Fibroblast of lung (primary cell): ENCODE measurements at regions not wholly inside any gene's neighbourhood (a gene's known extent, or its start where the extent isn't known, plus 50 kb on each side); places are given as distances from the start of the nearest gene placed in this dataset.
"Not testable (repeated sequence)": the region's sequence is repeated elsewhere in the genome, so short reads cannot be mapped to it uniquely, and the experiment has no call there.

ENCODE experiments used
- DNase-seq, 2 donors: peaks; one replicate each; pipeline versions ENCODE4 v3.0.0 to v3.0.0-alpha.2; 2010; ENCODE audit warnings: low read depth in 2 of 2
- H2AFZ ChIP-seq: 2 replicates; pipeline ENCODE4 v1.5.1; 2012; ENCODE audit warnings: low read length, control low read depth, inconsistent platforms
- H3K27ac ChIP-seq: 2 replicates; pipeline ENCODE4 v1.5.1; 2011; ENCODE audit warnings: low read length, control low read depth; ENCODE audit not compliant: insufficient read depth
- H3K27me3 ChIP-seq: 2 replicates; pipeline ENCODE4 v1.5.1; 2011; ENCODE audit warnings: mild to moderate bottlenecking, low read length; ENCODE audit not compliant: control insufficient read depth, insufficient read depth
- H3K36me3 ChIP-seq: 2 replicates; pipeline ENCODE4 v1.5.1; 2011; ENCODE audit warnings: low read length; ENCODE audit not compliant: control insufficient read depth, insufficient read depth
- H3K4me1 ChIP-seq: 2 replicates; pipeline ENCODE4 v1.5.1; 2011; ENCODE audit warnings: low read length; ENCODE audit not compliant: control insufficient read depth, insufficient read depth; ENCODE audit errors: extremely low read depth
- H3K4me2 ChIP-seq: 2 replicates; pipeline ENCODE4 v1.5.1; 2011; ENCODE audit warnings: low read length, control low read depth; ENCODE audit not compliant: insufficient read depth; ENCODE audit errors: extremely low read depth
- H3K4me3 ChIP-seq, 4 experiments: fragments of 200-600 bp in 1 of 4; sonication (generic) in 1 of 4; replicated peaks in 1 of 4; 2 replicates each; pipeline ENCODE4 v1.5.1; 2011 to 2016; ENCODE audit warnings: low read length in 4 of 4, low read depth in 3 of 4, mild to moderate bottlenecking in 3 of 4, control low read depth in 2 of 4, inconsistent platforms in 1 of 4, mixed read lengths in 1 of 4; ENCODE audit not compliant: insufficient read depth in 1 of 4; ENCODE audit errors: control extremely low read depth in 1 of 4
- H3K79me2 ChIP-seq: 2 replicates; pipeline ENCODE4 v1.5.1; 2012; ENCODE audit warnings: mild to moderate bottlenecking, low read length, inconsistent platforms; ENCODE audit not compliant: control insufficient read depth, insufficient read depth
- H3K9ac ChIP-seq: 2 replicates; pipeline ENCODE4 v1.5.1; 2011; ENCODE audit warnings: mild to moderate bottlenecking, low read length, control low read depth; ENCODE audit not compliant: insufficient read depth
- H3K9me3 ChIP-seq: 2 replicates; pipeline ENCODE4 v1.5.1; 2012; ENCODE audit warnings: low read depth, low read length; ENCODE audit not compliant: control insufficient read depth, insufficient read depth
- H4K20me1 ChIP-seq: 2 replicates; pipeline ENCODE4 v1.5.1; 2011; ENCODE audit warnings: low read length; ENCODE audit not compliant: control insufficient read depth, insufficient read depth; ENCODE audit errors: extremely low read depth
- EZH2 ChIP-seq: IDR thresholded peaks from 2 replicates; pipeline ENCODE4 v1.5.1; 2012; ENCODE audit warnings: low read length, control low read depth, mild to moderate bottlenecking; ENCODE audit errors: missing control alignments
- TF ChIP-seq, protein P1 (sequence below), 2 donors: IDR thresholded peaks in 1 of 2; conservative IDR thresholded peaks in 1 of 2; 1 replicate in 1 of 2; 2 replicates in 1 of 2; pipeline ENCODE4 v1.5.1; 2011 to 2012; ENCODE audit warnings: low read length in 2 of 2, control low read depth in 1 of 2, inconsistent platforms in 1 of 2, low read depth in 1 of 2, mild to moderate bottlenecking in 1 of 2

- H3K79me2 ChIP-seq, H3K27ac ChIP-seq, DNase-seq, H3K4me2 ChIP-seq, H4K20me1 ChIP-seq, H3K4me3 ChIP-seq, H2AFZ ChIP-seq, H3K9ac ChIP-seq, H3K9me3 ChIP-seq, H3K4me1 ChIP-seq, H3K27me3 ChIP-seq, H3K36me3 ChIP-seq: not testable (repeated sequence)
Measured at GRCh38 chrY:11643549-11643948, 1057.5 kb upstream of the USP9Y start.

GRCh38 chrY:11668221-11668620, 1032.8 kb upstream of the USP9Y start:
- H3K79me2 ChIP-seq = no peaks in the 10 kb centered on the region
- DNase-seq = peak in 1 of 2 donors; percentile 7

More at GRCh38 chrY:11668221-11668620, 1032.8 kb upstream of the USP9Y start:
- Histone ChIP-seq H3K36me3 (no peaks in the 10 kb centered on the region), H3K27me3 (no peaks in the 10 kb centered on the region), H3K9me3 (no peaks in the 10 kb centered on the region), H3K9ac (no peak overlapping the region), H3K4me3 (no peak overlapping the region), H3K4me1 (no peaks in the 10 kb centered on the region), H3K27ac (no peak overlapping the region), H4K20me1 (no peaks in the 10 kb centered on the region), H2AFZ (no peak overlapping the region), H3K4me2 (no peak overlapping the region)
- no peak for TF ChIP-seq EZH2
- TF ChIP-seq, protein P1, sequence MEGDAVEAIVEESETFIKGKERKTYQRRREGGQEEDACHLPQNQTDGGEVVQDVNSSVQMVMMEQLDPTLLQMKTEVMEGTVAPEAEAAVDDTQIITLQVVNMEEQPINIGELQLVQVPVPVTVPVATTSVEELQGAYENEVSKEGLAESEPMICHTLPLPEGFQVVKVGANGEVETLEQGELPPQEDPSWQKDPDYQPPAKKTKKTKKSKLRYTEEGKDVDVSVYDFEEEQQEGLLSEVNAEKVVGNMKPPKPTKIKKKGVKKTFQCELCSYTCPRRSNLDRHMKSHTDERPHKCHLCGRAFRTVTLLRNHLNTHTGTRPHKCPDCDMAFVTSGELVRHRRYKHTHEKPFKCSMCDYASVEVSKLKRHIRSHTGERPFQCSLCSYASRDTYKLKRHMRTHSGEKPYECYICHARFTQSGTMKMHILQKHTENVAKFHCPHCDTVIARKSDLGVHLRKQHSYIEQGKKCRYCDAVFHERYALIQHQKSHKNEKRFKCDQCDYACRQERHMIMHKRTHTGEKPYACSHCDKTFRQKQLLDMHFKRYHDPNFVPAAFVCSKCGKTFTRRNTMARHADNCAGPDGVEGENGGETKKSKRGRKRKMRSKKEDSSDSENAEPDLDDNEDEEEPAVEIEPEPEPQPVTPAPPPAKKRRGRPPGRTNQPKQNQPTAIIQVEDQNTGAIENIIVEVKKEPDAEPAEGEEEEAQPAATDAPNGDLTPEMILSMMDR (conservative IDR thresholded peaks at IDR 0.05 in 1 of 2, IDR thresholded peaks at IDR 0.05 in 1 of 2; ENCODE audit: low read depth in 1 of 2, low read length in 2 of 2) = no peak
